Heart left ventricle (tissue), 16 donors: ENCODE measurements at regions not wholly inside any gene's neighbourhood (a gene's known extent, or its start where the extent isn't known, plus 50 kb on each side); places are given as distances from the start of the nearest gene placed in this dataset.

ENCODE experiments used
- ATAC-seq, 4 donors: fragments of 200-7000 bp; cut with Tn5 transposase; one replicate each; pipeline ENCODE4 v1.9.1; 2020 to 2022; ENCODE audit warnings: moderate library complexity in 4 of 4, mild to moderate bottlenecking in 3 of 4, moderate number of reproducible peaks in 1 of 4
- DNase-seq, 5 donors: peaks; one replicate each; pipeline ENCODE4 v3.0.0-alpha.2; 2020
- H3K27ac ChIP-seq, 12 donors: fragments of 200-600 bp; sonication (generic) in 4 of 12; one replicate each; pipeline versions ENCODE4 v1.5.0 to v1.8.0; 2016 to 2022; ENCODE audit warnings: mild to moderate bottlenecking in 2 of 12
- H3K27me3 ChIP-seq, 9 donors: fragments of 200-600 bp; sonication (generic) in 2 of 9; one replicate each; pipeline versions ENCODE4 v1.5.1 to v1.8.0; 2016 to 2022; ENCODE audit warnings: mild to moderate bottlenecking in 3 of 9
- H3K36me3 ChIP-seq, 9 donors: fragments of 200-600 bp; sonication (generic) in 2 of 9; one replicate each; pipeline versions ENCODE4 v1.5.0 to v1.8.0; 2018 to 2022; ENCODE audit warnings: mild to moderate bottlenecking in 2 of 9
- H3K4me1 ChIP-seq, 12 donors: fragments of 200-600 bp; sonication (generic) in 4 of 12; one replicate each; pipeline versions ENCODE4 v1.5.0 to v1.8.0; 2016 to 2022; ENCODE audit warnings: mild to moderate bottlenecking in 3 of 12
- H3K4me3 ChIP-seq, 12 donors: fragments of 200-600 bp; sonication (generic) in 4 of 12; one replicate each; pipeline versions ENCODE4 v1.5.0 to v1.8.0; 2017 to 2022; ENCODE audit warnings: mild to moderate bottlenecking in 9 of 12, moderate library complexity in 4 of 12
- H3K9me3 ChIP-seq, 12 donors: fragments of 200-600 bp; sonication (generic) in 4 of 12; one replicate each; pipeline versions ENCODE4 v1.5.0 to v1.8.0; 2016 to 2022; ENCODE audit warnings: mild to moderate bottlenecking in 1 of 12
- CTCF ChIP-seq, 12 donors: fragments of 200-600 bp; sonication (generic) in 4 of 12; IDR thresholded peaks; one replicate each; pipeline versions ENCODE4 v1.5.0 to v1.8.0; 2018 to 2022; ENCODE audit warnings: antibody characterized with exemption in 12 of 12, mild to moderate bottlenecking in 5 of 12
- POLR2A ChIP-seq, 2 donors: fragments of 450-650 bp; IDR thresholded peaks; one replicate each; pipeline ENCODE4 v1.6.1; 2017; ENCODE audit warnings: antibody characterized with exemption in 2 of 2, mild to moderate bottlenecking in 2 of 2, moderate library complexity in 2 of 2
- WGBS, 4 donors: extraction: QIAGEN DNeasy Blood & Tissue Kit in 2 of 4; methylation state at CpG; one replicate each; pipeline versions ENCODE4 v1.1.5 to v1.1.7; 2013 to 2018; 5-methylcytosine and 5-hydroxymethylcytosine counted together
- intact Hi-C, 10 donors: fragments of 100-400 bp; cut with DNase I; formaldehyde crosslinking; loops; one replicate each; pipeline versions ENCODE4 v1.11.1 to v1.14.2; 2022
- donor health status: ischemic (EF 13 %, LVEDD 7.1; RV severe dilation, severe dysfunction).
- donor health status: healthy with polysubstance abuse.
- donor health status: DM: no; HTN: yes; CAD: no.
- donor health status: DM: no; HTN: no; CAD: no.
- donor health status: ischemic (EF 25% LVEDD 6.9; RV normal size, moderate dysfunction).
- donor health status: ischemic (EF 25% LVEDD 5.7; RV mildly dilated, moderate dysfunction).
- donor health status: healthy.
- donor health status: DM: yes; HTN: yes; CAD: no.
- donor health status: ischemic (EF 35%, LVEDD 5.7; RV mildly dilated, moderate dysfunction).
- donor health status: nonischemic (EF 11% LVEDD 7.7; RV severe dilation, severe dysfunction).
- donor health status: DM: yes; HTN: yes; CAD: no.
- donor health status: PGD.
- donor health status: ischemic (EF 29% LVEDD 5.4; RV normal size, mild dysfunction).
- donor health status: nonischemic (EF 23%, LVEDD 6.1; RV moderate dilation, normal function).

DNA sequence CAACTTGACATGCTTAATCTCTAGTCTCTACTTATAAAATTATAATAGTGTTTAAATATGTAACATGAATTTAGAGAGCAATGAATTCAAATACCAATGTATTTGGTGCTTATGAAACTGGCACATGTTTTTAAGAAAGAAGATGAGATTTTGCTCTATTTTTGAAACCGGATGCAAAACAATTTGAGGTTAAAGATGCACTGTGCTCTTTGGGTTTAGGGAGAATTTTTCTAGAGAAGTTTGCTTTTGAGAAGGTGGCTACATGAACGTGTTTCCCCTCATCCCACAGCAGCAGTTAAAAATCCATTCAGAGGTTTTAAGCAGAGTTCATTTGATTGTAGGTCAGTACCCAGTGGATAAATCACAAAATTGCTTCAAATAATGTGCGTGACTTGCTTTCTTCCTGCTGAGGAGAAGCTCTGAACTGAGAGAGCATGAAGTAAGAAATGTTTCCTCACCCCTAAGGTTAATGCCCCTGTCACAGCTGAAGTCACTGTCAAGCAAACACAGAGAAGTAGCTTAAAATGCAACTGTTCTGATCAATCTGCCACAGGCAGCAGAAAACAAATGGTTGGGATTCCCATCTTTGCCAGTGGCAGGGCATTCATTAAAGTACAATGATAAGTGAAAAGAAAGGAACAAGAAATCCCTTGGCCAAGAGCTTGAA, 241.9 kb upstream of the SYT1 start:
- peaks cover 0 to 3% (median 0%) of the 10 kb centered on the region in 12 donors for H3K9me3 ChIP-seq
- no peak for ATAC-seq
- no peaks in the 10 kb centered on the region for H3K36me3 ChIP-seq
- 69 to 82% (median 73%) methylated on average over 3 of the region's 3 CpGs for WGBS, 4 donors
- no peak overlapping the region for H3K4me3 ChIP-seq
- intact Hi-C loops: no loop called here
- no peak overlapping the region for H3K27ac ChIP-seq
- DNase-seq: no peak
- no peaks in the 10 kb centered on the region for H3K4me1 ChIP-seq
- no peaks in the 10 kb centered on the region for H3K27me3 ChIP-seq
- TF ChIP-seq CTCF (IDR thresholded peaks at IDR 0.05) (no peak), POLR2A (IDR thresholded peaks at IDR 0.05) (no peak)

GRCh38 chr12:78628491-78629100, 236.0 kb upstream of the SYT1 start:
- intact Hi-C loops: no loop called here
- WGBS, 4 donors: 71 to 93% (median 79%) methylated on average over 1 of the region's 1 CpG
- peaks cover 0 to 24% (median 0%) of the 10 kb centered on the region in 12 donors for H3K9me3 ChIP-seq
- H3K4me1 ChIP-seq: no peaks in the 10 kb centered on the region
- no peak for ATAC-seq
- no peaks in the 10 kb centered on the region for H3K36me3 ChIP-seq
- no peak overlapping the region for H3K27ac ChIP-seq
- TF ChIP-seq POLR2A (IDR thresholded peaks at IDR 0.05) (no peak), CTCF (IDR thresholded peaks at IDR 0.05) (no peak)
- no peaks in the 10 kb centered on the region for H3K27me3 ChIP-seq
- no peak for DNase-seq
- H3K4me3 ChIP-seq: no peak overlapping the region

DNA sequence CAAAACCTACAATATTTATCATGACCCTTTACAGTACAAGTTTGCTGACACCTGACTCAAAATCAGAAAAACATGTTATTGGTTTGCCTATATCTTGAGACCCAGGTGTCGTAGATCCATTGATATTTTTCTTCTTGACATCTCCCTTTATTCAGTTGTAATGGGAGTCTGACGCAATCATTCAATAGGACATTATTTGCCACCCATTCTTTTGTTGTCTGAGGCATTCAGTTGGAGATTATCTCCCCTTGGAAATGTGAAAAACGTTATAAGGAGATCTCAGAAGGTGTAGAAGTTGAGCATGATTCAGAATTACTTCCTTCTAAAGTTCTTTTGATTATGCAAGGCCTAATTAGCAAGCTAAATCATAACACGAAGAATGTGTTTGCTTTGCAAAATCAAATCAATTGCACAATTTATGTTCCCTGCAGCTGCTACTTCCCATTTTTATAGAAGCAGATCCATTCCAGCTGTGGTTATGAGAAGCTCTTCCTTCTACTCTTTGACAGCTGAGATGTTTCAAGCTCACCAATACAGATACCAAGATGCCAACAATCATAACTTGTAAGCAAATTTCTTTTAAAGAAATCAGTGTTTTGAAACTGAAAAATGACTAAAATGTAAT, 228.2 kb upstream of the SYT1 start:
- Histone ChIP-seq H3K36me3 (no peaks in the 10 kb centered on the region), H3K9me3 (peaks cover 0 to 8% (median 0%) of the 10 kb centered on the region in 12 donors), H3K4me3 (no peak overlapping the region), H3K27ac (no peak overlapping the region), H3K4me1 (no peaks in the 10 kb centered on the region), H3K27me3 (no peaks in the 10 kb centered on the region)
- TF ChIP-seq CTCF (IDR thresholded peaks at IDR 0.05) (no peak), POLR2A (IDR thresholded peaks at IDR 0.05) (no peak)
- intact Hi-C loops: no loop called here
- ATAC-seq (peak in 1 of 4 donors; percentile 46), DNase-seq (no peak)
- 46 to 56% (median 52%) methylated on average over 4 of the region's 4 CpGs for WGBS, 4 donors

GRCh38 chr12:78641837-78642423, 222.6 kb upstream of the SYT1 start:
- Histone ChIP-seq H3K4me1 (no peaks in the 10 kb centered on the region), H3K27me3 (no peaks in the 10 kb centered on the region), H3K9me3 (no peaks in the 10 kb centered on the region), H3K4me3 (no peak overlapping the region), H3K36me3 (no peaks in the 10 kb centered on the region), H3K27ac (no peak overlapping the region)
- ATAC-seq: no peak
- intact Hi-C loops: no loop called here
- no peak for DNase-seq
- TF ChIP-seq POLR2A (IDR thresholded peaks at IDR 0.05): no peak
- WGBS, 4 donors: 47 to 71% (median 53%) methylated on average over 1 of the region's 1 CpG
